HepG2 (cell line): ENCODE measurements at regions not wholly inside any gene's neighbourhood (a gene's known extent, or its start where the extent isn't known, plus 50 kb on each side); places are given as distances from the start of the nearest gene placed in this dataset.

Experiments used
- CCAR2 ChIP-seq: fragments of 200-400 bp; formaldehyde crosslinking; optimal IDR thresholded peaks from 2 replicates; pipeline ENCODE3; 2018; ENCODE audit warnings: low read depth, mild to moderate bottlenecking, low read length, moderate library complexity
- MAFK ChIP-seq, 2 experiments: IDR thresholded peaks in 1 of 2; conservative IDR thresholded peaks in 1 of 2; 2 replicates each; pipeline ENCODE4 v1.6.1; 2011; ENCODE audit warnings: improper control_type of control experiment in 2 of 2, low read length in 2 of 2
- NFE2 ChIP-seq: sonication (generic); formaldehyde crosslinking; IDR thresholded peaks from 2 replicates; pipeline ENCODE4 v1.4.0; 2020; ENCODE audit warnings: missing genetic modification reagents
- NFKBIZ ChIP-seq: IDR thresholded peaks from 2 replicates; pipeline ENCODE4 v1.6.1; 2018; ENCODE audit warnings: missing genetic modification reagents, missing compliant biosample characterization
- POLR2A ChIP-seq, 2 experiments: IDR thresholded peaks; 2 replicates each; pipeline ENCODE4 v1.6.1; 2011; ENCODE audit warnings: low read depth in 2 of 2, low read length in 2 of 2, mild to moderate bottlenecking in 1 of 2, moderate library complexity in 1 of 2; ENCODE audit not compliant: insufficient read depth in 1 of 2
- TBP ChIP-seq: sonication (generic); formaldehyde crosslinking; IDR thresholded peaks from 2 replicates; pipeline ENCODE4 v1.5.0; 2020; ENCODE audit warnings: missing genetic modification reagents
- ZNF263 ChIP-seq: sonication (generic); formaldehyde crosslinking; IDR thresholded peaks from 2 replicates; pipeline ENCODE4 v1.4.0; 2020; ENCODE audit warnings: missing genetic modification reagents
- TF ChIP-seq, protein P1 (sequence below): sonication (generic); formaldehyde crosslinking; IDR thresholded peaks from 2 replicates; pipeline ENCODE4 v1.8.1; 2023; ENCODE audit warnings: missing genetic modification reagents, inconsistent platforms, borderline replicate concordance

- no peak for TF ChIP-seq CCAR2
- TF ChIP-seq NFE2, result no peak
- no peak for TF ChIP-seq NFKBIZ (CRISPR knock-in tag)
- no peak for TF ChIP-seq ZNF263 (CRISPR knock-in tag)
- TF ChIP-seq POLR2A (IDR thresholded peaks at IDR 0.05; ENCODE audit: insufficient read depth in 1 of 2, low read depth in 2 of 2, low read length in 2 of 2), result no peak
- TF ChIP-seq TBP (CRISPR knock-in tag), result no peak
- no peak for TF ChIP-seq MAFK (conservative IDR thresholded peaks at IDR 0.05 in 1 of 2, IDR thresholded peaks at IDR 0.05 in 1 of 2; ENCODE audit: low read length in 2 of 2)
- TF ChIP-seq, protein P1, sequence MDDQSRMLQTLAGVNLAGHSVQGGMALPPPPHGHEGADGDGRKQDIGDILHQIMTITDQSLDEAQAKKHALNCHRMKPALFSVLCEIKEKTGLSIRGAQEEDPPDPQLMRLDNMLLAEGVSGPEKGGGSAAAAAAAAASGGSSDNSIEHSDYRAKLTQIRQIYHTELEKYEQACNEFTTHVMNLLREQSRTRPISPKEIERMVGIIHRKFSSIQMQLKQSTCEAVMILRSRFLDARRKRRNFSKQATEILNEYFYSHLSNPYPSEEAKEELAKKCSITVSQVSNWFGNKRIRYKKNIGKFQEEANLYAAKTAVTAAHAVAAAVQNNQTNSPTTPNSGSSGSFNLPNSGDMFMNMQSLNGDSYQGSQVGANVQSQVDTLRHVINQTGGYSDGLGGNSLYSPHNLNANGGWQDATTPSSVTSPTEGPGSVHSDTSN (CRISPR knock-in tag), result no peak
Measured at GRCh38 chr2:33796511-33796910, 197.4 kb upstream of the FAM98A start.
